ENCODE measurements at regions not wholly inside any gene's neighbourhood (a gene's known extent, or its start where the extent isn't known, plus 50 kb on each side); places are given as distances from the start of the nearest gene placed in this dataset.

- no peak for DNase-seq (ENCODE audit: extremely low read depth, low read depth)
- no peak for TF ChIP-seq CTCF (IDR thresholded peaks at IDR 0.05; ENCODE audit: low read depth, low read length)
Measured at GRCh38 chr1:83095570-83095969, 903.4 kb downstream of the TTLL7 start.

GRCh38 chr1:83090195-83090594 is 908.7 kb downstream of the TTLL7 start:
- DNase-seq (ENCODE audit: extremely low read depth, low read depth) = no peak

GRCh38 chr1:83087851-83088250 is 911.1 kb downstream of the TTLL7 start:
- DNase-seq (ENCODE audit: extremely low read depth, low read depth) = no peak
- no peak for TF ChIP-seq CTCF (IDR thresholded peaks at IDR 0.05; ENCODE audit: low read depth, low read length)

More at GRCh38 chr1:83090195-83090594, 908.7 kb downstream of the TTLL7 start:
- TF ChIP-seq CTCF (IDR thresholded peaks at IDR 0.05; ENCODE audit: low read depth, low read length) = no peak

DNA sequence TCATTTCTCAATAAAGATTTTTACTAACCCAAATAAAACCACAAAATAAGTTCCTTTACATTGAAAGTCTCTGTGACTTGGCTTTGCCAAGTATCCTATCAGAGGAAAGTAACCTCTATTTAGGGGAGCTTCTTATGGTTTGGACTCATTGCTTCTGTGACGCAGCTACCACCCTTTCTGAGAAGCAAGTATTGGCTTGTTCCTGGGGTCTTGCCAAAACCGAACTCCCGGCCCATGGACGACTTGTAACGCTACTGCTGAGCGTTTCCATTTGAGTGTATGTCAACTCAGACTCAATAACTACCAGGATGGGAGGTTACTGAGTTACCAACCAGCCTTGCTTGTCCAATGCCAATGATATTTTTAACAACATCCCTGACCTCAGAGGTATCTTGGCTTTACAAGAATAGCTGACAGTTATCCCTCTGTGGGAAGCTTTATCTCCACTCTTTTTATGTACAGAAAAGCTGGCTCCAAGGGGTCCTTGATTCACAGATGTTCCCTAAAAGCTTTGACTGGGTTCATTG is 911.9 kb downstream of the TTLL7 start:
- no peak for TF ChIP-seq CTCF (IDR thresholded peaks at IDR 0.05; ENCODE audit: low read depth, low read length)
- DNase-seq (ENCODE audit: extremely low read depth, low read depth) = no peak

- no peak for DNase-seq (ENCODE audit: extremely low read depth, low read depth)
- TF ChIP-seq CTCF (IDR thresholded peaks at IDR 0.05; ENCODE audit: low read depth, low read length) = no peak
Measured at GRCh38 chr1:83086346-83086745, 912.6 kb downstream of the TTLL7 start.

DNA sequence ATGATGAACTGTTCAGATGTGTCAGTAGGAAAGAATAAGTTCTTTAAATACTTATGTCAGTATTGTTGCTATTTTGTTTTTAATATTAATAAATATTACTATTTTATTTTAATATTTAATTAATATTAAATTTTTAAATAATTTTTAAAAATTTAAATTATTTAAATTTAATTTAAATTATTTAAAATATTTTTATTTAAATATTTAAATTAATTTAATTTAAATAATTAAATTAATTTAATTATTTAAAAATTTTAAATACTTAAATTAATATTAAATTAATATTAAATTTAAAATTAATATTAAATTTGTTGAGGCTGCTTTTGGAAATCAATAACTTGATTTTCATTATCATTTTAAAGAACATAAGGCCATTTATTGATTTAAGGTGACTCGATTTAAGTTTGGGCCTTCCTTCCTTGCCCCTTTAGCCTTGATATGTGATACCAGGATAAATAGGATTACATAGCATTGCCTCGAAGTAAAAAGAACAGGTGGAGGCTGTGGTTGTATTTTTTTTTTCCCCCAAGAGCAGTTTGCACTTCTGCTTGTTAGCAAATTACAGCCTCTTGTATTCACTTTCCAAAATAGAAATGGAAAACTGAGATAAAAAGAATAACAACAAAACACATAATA is 915.2 kb downstream of the TTLL7 start:
- no peak for TF ChIP-seq CTCF (IDR thresholded peaks at IDR 0.05; ENCODE audit: low read depth, low read length)
- DNase-seq (ENCODE audit: extremely low read depth, low read depth) = no peak

GRCh38 chr1:83077411-83077810 is 921.5 kb downstream of the TTLL7 start:
- TF ChIP-seq CTCF (IDR thresholded peaks at IDR 0.05; ENCODE audit: low read depth, low read length) = no peak
- no peak for DNase-seq (ENCODE audit: extremely low read depth, low read depth)

Measured in AG09319 (cell line).